DND-41 (cell line): ENCODE measurements at regions not wholly inside any gene's neighbourhood (a gene's known extent, or its start where the extent isn't known, plus 50 kb on each side); places are given as distances from the start of the nearest gene placed in this dataset.

Experiments used
- ATAC-seq: fragments of 200-7000 bp; cut with Tn5 transposase; 3 replicates; pipeline ENCODE4 v1.9.1; 2021; ENCODE audit warnings: low read depth; ENCODE audit not compliant: insufficient read depth
- DNase-seq: peaks from one replicate; pipeline ENCODE4 v3.0.0-alpha.2; 2020
- H2AFZ ChIP-seq: 2 replicates; pipeline ENCODE4 v1.6.0; 2012; ENCODE audit warnings: low read depth, low read length
- H3K27ac ChIP-seq: 2 replicates; pipeline ENCODE4 v1.5.1; 2012; ENCODE audit warnings: low read length, inconsistent platforms
- H3K27me3 ChIP-seq: fragments of 200-600 bp; sonication (generic); 2 replicates; pipeline ENCODE4 v1.6.0; 2012; ENCODE audit warnings: low read length, mild to moderate bottlenecking, inconsistent platforms; ENCODE audit not compliant: insufficient read depth, poor library complexity
- H3K36me3 ChIP-seq: 2 replicates; pipeline ENCODE4 v1.5.1; 2012; ENCODE audit warnings: low read length, inconsistent platforms; ENCODE audit not compliant: insufficient read depth
- H3K4me1 ChIP-seq: 2 replicates; pipeline ENCODE4 v1.5.1; 2012; ENCODE audit warnings: mild to moderate bottlenecking, low read length; ENCODE audit not compliant: insufficient read depth
- H3K4me2 ChIP-seq: 2 replicates; pipeline ENCODE4 v1.6.0; 2012; ENCODE audit warnings: mild to moderate bottlenecking, moderate library complexity, low read length, inconsistent platforms; ENCODE audit not compliant: insufficient read depth
- H3K4me3 ChIP-seq, 2 experiments: fragments of 200-600 bp in 1 of 2; shearing (Covaris generic) in 1 of 2; 2 replicates each; pipeline ENCODE4 v1.5.1; 2012 to 2016; ENCODE audit warnings: inconsistent platforms in 2 of 2, low read length in 2 of 2, mild to moderate bottlenecking in 2 of 2, low read depth in 1 of 2, moderate library complexity in 1 of 2
- H3K79me2 ChIP-seq: 2 replicates; pipeline ENCODE4 v1.6.0; 2012; ENCODE audit warnings: low read length, inconsistent platforms; ENCODE audit not compliant: insufficient read depth
- H3K9ac ChIP-seq: 2 replicates; pipeline ENCODE4 v1.6.0; 2012; ENCODE audit warnings: low read depth, mild to moderate bottlenecking, inconsistent platforms, low read length, moderate library complexity
- H3K9me3 ChIP-seq: 2 replicates; pipeline ENCODE4 v1.5.1; 2012; ENCODE audit warnings: low read length, moderate library complexity, mild to moderate bottlenecking, inconsistent platforms; ENCODE audit not compliant: insufficient read depth, severe bottlenecking
- H4K20me1 ChIP-seq: 2 replicates; pipeline ENCODE4 v1.6.0; 2012; ENCODE audit warnings: low read length; ENCODE audit not compliant: insufficient read depth
- CTCF ChIP-seq: IDR thresholded peaks from 2 replicates; pipeline ENCODE4 v1.5.1; 2012; ENCODE audit warnings: borderline replicate concordance, low read length, moderate library complexity, mild to moderate bottlenecking; ENCODE audit not compliant: poor library complexity, severe bottlenecking; ENCODE audit errors: extremely low read depth
- EZH2 ChIP-seq: IDR thresholded peaks from 3 replicates; pipeline ENCODE4 v1.6.1; 2012; ENCODE audit warnings: borderline replicate concordance, low read depth, mild to moderate bottlenecking, moderate library complexity, low read length, inconsistent platforms; ENCODE audit not compliant: severe bottlenecking

- Histone ChIP-seq H3K9me3 (no peaks in the 10 kb centered on the region), H3K4me3 (no peak overlapping the region), H3K36me3 (no peaks in the 10 kb centered on the region), H2AFZ (no peak overlapping the region), H3K79me2 (no peaks in the 10 kb centered on the region), H3K4me2 (no peak overlapping the region), H3K27ac (no peak overlapping the region), H3K9ac (no peak overlapping the region), H4K20me1 (no peaks in the 10 kb centered on the region), H3K4me1 (no peaks in the 10 kb centered on the region), H3K27me3 (peaks cover 10% of the 10 kb centered on the region)
- DNase-seq (no peak), ATAC-seq (no peak)
- TF ChIP-seq CTCF (no peak), EZH2 (no peak)
Measured at GRCh38 chr12:13358391-13358905, 161.9 kb downstream of the EMP1 start.

- no peaks in the 10 kb centered on the region for H3K79me2 ChIP-seq
- H3K9ac ChIP-seq, result no peak overlapping the region
- H3K9me3 ChIP-seq, result no peaks in the 10 kb centered on the region
- H3K4me3 ChIP-seq, result no peak overlapping the region
- H4K20me1 ChIP-seq, result no peaks in the 10 kb centered on the region
- H3K4me1 ChIP-seq, result no peaks in the 10 kb centered on the region
- no peak overlapping the region for H3K4me2 ChIP-seq
- TF ChIP-seq CTCF, result no peak
- TF ChIP-seq EZH2, result no peak
- ATAC-seq (no peak), DNase-seq (no peak)
- no peaks in the 10 kb centered on the region for H3K36me3 ChIP-seq
- H3K27me3 ChIP-seq, result peaks cover 16% of the 10 kb centered on the region
- H2AFZ ChIP-seq, result no peak overlapping the region
- no peak overlapping the region for H3K27ac ChIP-seq
Measured at GRCh38 chr12:13350946-13351345, 154.4 kb downstream of the EMP1 start.

- DNase-seq, result no peak
- no peaks in the 10 kb centered on the region for H3K36me3 ChIP-seq
- no peak overlapping the region for H3K4me2 ChIP-seq
- no peaks in the 10 kb centered on the region for H3K9me3 ChIP-seq
- no peak overlapping the region for H3K9ac ChIP-seq
- no peaks in the 10 kb centered on the region for H3K4me1 ChIP-seq
- TF ChIP-seq CTCF, result no peak
- no peak for TF ChIP-seq EZH2
- no peak overlapping the region for H2AFZ ChIP-seq
- no peak for ATAC-seq
- H3K79me2 ChIP-seq, result no peaks in the 10 kb centered on the region
- no peak overlapping the region for H3K27ac ChIP-seq
- H3K27me3 ChIP-seq, result peaks cover 13% of the 10 kb centered on the region
- no peaks in the 10 kb centered on the region for H4K20me1 ChIP-seq
- no peak overlapping the region for H3K4me3 ChIP-seq
Measured at GRCh38 chr12:13350381-13350780, 153.9 kb downstream of the EMP1 start.

GRCh38 chr12:13348464-13348863 lies 151.9 kb downstream of the EMP1 start:
- no peaks in the 10 kb centered on the region for H3K9me3 ChIP-seq
- no peaks in the 10 kb centered on the region for H3K4me1 ChIP-seq
- no peaks in the 10 kb centered on the region for H4K20me1 ChIP-seq
- no peak overlapping the region for H2AFZ ChIP-seq
- no peak overlapping the region for H3K4me2 ChIP-seq
- no peaks in the 10 kb centered on the region for H3K36me3 ChIP-seq
- H3K4me3 ChIP-seq, result no peak overlapping the region
- DNase-seq (no peak), ATAC-seq (no peak)
- peaks cover 13% of the 10 kb centered on the region for H3K27me3 ChIP-seq
- H3K79me2 ChIP-seq, result no peaks in the 10 kb centered on the region
- TF ChIP-seq EZH2, result no peak
- no peak for TF ChIP-seq CTCF
- H3K9ac ChIP-seq, result no peak overlapping the region
- no peak overlapping the region for H3K27ac ChIP-seq
